ENCODE measurements at regions not wholly inside any gene's neighbourhood (a gene's known extent, or its start where the extent isn't known, plus 50 kb on each side); places are given as distances from the start of the nearest gene placed in this dataset.

GRCh38 chr12:34289431-34290380 is 267.4 kb downstream of the ALG10 start:
- TF ChIP-seq POLR2AphosphoS5 (IDR thresholded peaks at IDR 0.05; ENCODE audit: insufficient read depth in 1 of 2, low read depth in 1 of 2) = no peak
- no peak for TF ChIP-seq CTCF (IDR thresholded peaks at IDR 0.05)
- TF ChIP-seq POLR2A (IDR thresholded peaks at IDR 0.05) = no peak

Data from vagina (tissue), 2 donors.